HEK293 (cell line): ENCODE measurements at regions not wholly inside any gene's neighbourhood (a gene's known extent, or its start where the extent isn't known, plus 50 kb on each side); places are given as distances from the start of the nearest gene placed in this dataset.

ENCODE experiments used
- CTCF ChIA-PET: fragments of 350-600 bp; formaldehyde crosslinking; extraction: SDS; loops from one replicate; lab custom pipeline; 2021; ENCODE audit warnings: antibody characterized with exemption; lab: Yijun Ruan, JAX
- POLR2A ChIA-PET: fragments of 300-600 bp; formaldehyde crosslinking; extraction: SDS; loops from one replicate; lab custom pipeline; 2020; ENCODE audit warnings: antibody characterized with exemption, inconsistent platforms; lab: Yijun Ruan, JAX
- H3K27ac ChIP-seq: fragments of 200-500 bp; sonication (Bioruptor generic); 2 replicates; pipeline ENCODE4 v1.5.1; 2014; ENCODE audit warnings: low read depth, low read length, control low read depth, inconsistent platforms; ENCODE audit errors: extremely low read depth
- H3K36me3 ChIP-seq, 2 experiments: fragments of 200-500 bp in 1 of 2; sonication (Bioruptor generic) in 1 of 2; 1 replicate in 1 of 2; 2 replicates in 1 of 2; pipeline ENCODE4 v1.5.1; 2014 to 2017; ENCODE audit warnings: inconsistent platforms in 2 of 2, low read length in 2 of 2; ENCODE audit not compliant: control insufficient read depth in 2 of 2, insufficient read depth in 1 of 2
- H3K4me1 ChIP-seq: fragments of 200-500 bp; sonication (Bioruptor generic); 2 replicates; pipeline ENCODE4 v1.5.1; 2014; ENCODE audit warnings: mild to moderate bottlenecking, low read length, inconsistent platforms; ENCODE audit not compliant: control insufficient read depth, insufficient read depth
- H3K4me3 ChIP-seq: 2 replicates; pipeline ENCODE4 v1.5.1; 2011; ENCODE audit warnings: low read depth, mild to moderate bottlenecking, control low read depth, low read length, moderate library complexity
- H3K9me3 ChIP-seq: fragments of 200-500 bp; sonication (Bioruptor generic); 2 replicates; pipeline ENCODE4 v1.5.1; 2014; ENCODE audit warnings: low read depth, low read length, inconsistent platforms; ENCODE audit not compliant: control insufficient read depth, insufficient read depth
- FEZF1 ChIP-seq: fragments of 450-650 bp; formaldehyde crosslinking; IDR thresholded peaks from 2 replicates; pipeline ENCODE4 v1.5.1; 2016; ENCODE audit warnings: missing biosample characterization, missing genetic modification characterization
- GLIS2 ChIP-seq: fragments of 450-650 bp; formaldehyde crosslinking; IDR thresholded peaks from 2 replicates; pipeline ENCODE4 v1.5.1; 2016; ENCODE audit warnings: missing biosample characterization, missing genetic modification characterization
- OSR2 ChIP-seq: fragments of 450-650 bp; formaldehyde crosslinking; IDR thresholded peaks from 2 replicates; pipeline ENCODE4 v1.5.1; 2016; ENCODE audit warnings: missing biosample characterization, missing genetic modification characterization
- WT1 ChIP-seq: fragments of 450-650 bp; formaldehyde crosslinking; IDR thresholded peaks from 2 replicates; pipeline ENCODE4 v1.5.1; 2016; ENCODE audit warnings: missing biosample characterization, missing genetic modification characterization
- ZBTB17 ChIP-seq: fragments of 450-650 bp; formaldehyde crosslinking; IDR thresholded peaks from 2 replicates; pipeline ENCODE4 v1.5.1; 2016; ENCODE audit warnings: missing biosample characterization, missing genetic modification characterization
- ZFP3 ChIP-seq: fragments of 450-650 bp; formaldehyde crosslinking; IDR thresholded peaks from 2 replicates; pipeline ENCODE4 v1.5.1; 2016; ENCODE audit warnings: low read depth, missing biosample characterization, missing genetic modification characterization
- ZIC2 ChIP-seq: fragments of 450-650 bp; formaldehyde crosslinking; IDR thresholded peaks from 2 replicates; pipeline ENCODE4 v1.5.1; 2016; ENCODE audit warnings: missing biosample characterization, missing genetic modification characterization
- ZNF274 ChIP-seq, 2 experiments: fragments of 200-500 bp in 1 of 2; fragments of 450-650 bp in 1 of 2; sonication (Bioruptor generic) in 1 of 2; formaldehyde crosslinking in 1 of 2; IDR thresholded peaks; 2 replicates each; pipeline versions ENCODE4 v1.5.1 to v1.6.1; 2014 to 2016; ENCODE audit warnings: borderline replicate concordance in 1 of 2, inconsistent platforms in 1 of 2, low read length in 1 of 2, missing biosample characterization in 1 of 2, missing genetic modification characterization in 1 of 2
- ZNF416 ChIP-seq: fragments of 450-650 bp; formaldehyde crosslinking; IDR thresholded peaks from 2 replicates; pipeline ENCODE4 v1.5.1; 2016; ENCODE audit warnings: missing biosample characterization, missing genetic modification characterization
- ZNF423 ChIP-seq: fragments of 450-650 bp; formaldehyde crosslinking; IDR thresholded peaks from 2 replicates; pipeline ENCODE4 v1.5.1; 2016; ENCODE audit warnings: missing biosample characterization, missing genetic modification characterization
- ZNF501 ChIP-seq: fragments of 450-650 bp; formaldehyde crosslinking; IDR thresholded peaks from 2 replicates; pipeline ENCODE4 v1.5.1; 2016; ENCODE audit warnings: missing biosample characterization, missing genetic modification characterization
- ZNF521 ChIP-seq: fragments of 450-650 bp; formaldehyde crosslinking; IDR thresholded peaks from 2 replicates; pipeline ENCODE4 v1.5.1; 2017; ENCODE audit warnings: missing biosample characterization, mild to moderate bottlenecking, missing genetic modification characterization
- ZNF544 ChIP-seq: fragments of 450-650 bp; formaldehyde crosslinking; IDR thresholded peaks from 2 replicates; pipeline ENCODE4 v1.5.0; 2017; ENCODE audit warnings: missing biosample characterization, missing genetic modification characterization
- ZNF561 ChIP-seq: fragments of 450-650 bp; IDR thresholded peaks from 2 replicates; pipeline ENCODE4 v1.5.1; 2018; ENCODE audit warnings: missing biosample characterization, missing genetic modification characterization, borderline replicate concordance
- ZNF571 ChIP-seq: fragments of 450-650 bp; formaldehyde crosslinking; IDR thresholded peaks from 2 replicates; pipeline ENCODE4 v1.5.0; 2017; ENCODE audit warnings: missing biosample characterization, missing genetic modification characterization
- ZNF621 ChIP-seq: fragments of 450-650 bp; formaldehyde crosslinking; IDR thresholded peaks from 2 replicates; pipeline ENCODE4 v1.5.1; 2017; ENCODE audit warnings: missing biosample characterization, missing genetic modification characterization
- ZNF623 ChIP-seq: fragments of 450-650 bp; formaldehyde crosslinking; IDR thresholded peaks from 2 replicates; pipeline ENCODE4 v1.5.1; 2016; ENCODE audit warnings: missing biosample characterization, missing genetic modification characterization
- ZNF654 ChIP-seq: fragments of 450-650 bp; formaldehyde crosslinking; IDR thresholded peaks from 2 replicates; pipeline ENCODE4 v1.5.1; 2016; ENCODE audit warnings: low read depth, missing biosample characterization, missing genetic modification characterization
- ZNF677 ChIP-seq: fragments of 450-650 bp; IDR thresholded peaks from 2 replicates; pipeline ENCODE4 v1.5.0; 2018; ENCODE audit warnings: missing biosample characterization, mild to moderate bottlenecking, missing genetic modification characterization, moderate library complexity
- ZNF777 ChIP-seq: fragments of 450-650 bp; formaldehyde crosslinking; IDR thresholded peaks from 2 replicates; pipeline ENCODE4 v1.5.1; 2017; ENCODE audit warnings: missing biosample characterization, missing genetic modification characterization, borderline replicate concordance
- ZNF830 ChIP-seq: fragments of 450-650 bp; IDR thresholded peaks from 2 replicates; pipeline ENCODE4 v1.5.0; 2018; ENCODE audit warnings: missing biosample characterization, missing genetic modification characterization, low read depth, mild to moderate bottlenecking, moderate library complexity
- ZNF837 ChIP-seq: fragments of 450-650 bp; formaldehyde crosslinking; IDR thresholded peaks from 2 replicates; pipeline ENCODE4 v1.5.1; 2016; ENCODE audit warnings: missing biosample characterization, missing genetic modification characterization
- ZNF843 ChIP-seq: fragments of 450-650 bp; formaldehyde crosslinking; IDR thresholded peaks from 2 replicates; pipeline ENCODE4 v1.5.1; 2016; ENCODE audit warnings: missing biosample characterization, missing genetic modification characterization
- TF ChIP-seq, protein P1 (sequence below): fragments of 450-650 bp; formaldehyde crosslinking; IDR thresholded peaks from 2 replicates; pipeline ENCODE4 v1.5.1; 2016; ENCODE audit warnings: missing biosample characterization, missing genetic modification characterization
- TF ChIP-seq, protein P2 (sequence below): fragments of 450-650 bp; formaldehyde crosslinking; IDR thresholded peaks from 2 replicates; pipeline ENCODE4 v1.5.1; 2016; ENCODE audit warnings: missing biosample characterization, missing genetic modification characterization
- TF ChIP-seq, protein P3 (sequence below): fragments of 450-650 bp; formaldehyde crosslinking; IDR thresholded peaks from 2 replicates; pipeline ENCODE4 v1.5.1; 2016; ENCODE audit warnings: missing biosample characterization, missing genetic modification characterization
- TF ChIP-seq, protein P4 (sequence below): fragments of 450-650 bp; formaldehyde crosslinking; IDR thresholded peaks from 2 replicates; pipeline ENCODE4 v1.5.1; 2017; ENCODE audit warnings: missing biosample characterization, missing genetic modification characterization

DNA sequence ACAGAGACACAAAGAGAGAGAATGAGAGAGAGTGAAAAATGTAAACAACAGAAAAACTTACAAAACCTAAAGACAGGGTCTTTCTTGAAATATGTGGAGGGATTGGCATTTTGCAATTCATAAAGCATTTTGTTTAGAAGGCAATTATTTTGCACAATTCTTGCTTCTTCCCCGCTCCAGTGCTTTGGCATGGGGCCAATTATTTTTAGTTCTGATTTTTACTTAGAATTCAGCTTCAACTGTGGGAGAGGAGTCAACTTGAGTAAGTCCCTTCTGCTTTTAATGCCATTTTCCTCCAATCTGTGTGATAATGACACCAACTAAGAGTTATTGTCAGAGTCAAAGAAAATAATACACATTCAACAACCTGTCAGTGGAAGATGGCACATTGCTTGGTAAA is 1051.9 kb downstream of the NLGN4X start:
- CTCF ChIA-PET = no interaction called here
- POLR2A ChIA-PET = no interaction called here
- no peak overlapping the region for H3K27ac ChIP-seq
- H3K9me3 ChIP-seq = no peaks in the 10 kb centered on the region
- no peaks in the 10 kb centered on the region for H3K4me1 ChIP-seq
- H3K4me3 ChIP-seq = no peak overlapping the region
- TF ChIP-seq ZNF521 (no peak), ZNF544 (tag by site-specific recombination) (no peak), FEZF1 (no peak), ZNF654 (tag by site-specific recombination) (no peak), ZNF777 (tag by site-specific recombination) (no peak), ZNF677 (tag by site-specific recombination) (no peak), ZNF623 (no peak), ZFP3 (tag by site-specific recombination) (no peak)
- TF ChIP-seq, protein P1, sequence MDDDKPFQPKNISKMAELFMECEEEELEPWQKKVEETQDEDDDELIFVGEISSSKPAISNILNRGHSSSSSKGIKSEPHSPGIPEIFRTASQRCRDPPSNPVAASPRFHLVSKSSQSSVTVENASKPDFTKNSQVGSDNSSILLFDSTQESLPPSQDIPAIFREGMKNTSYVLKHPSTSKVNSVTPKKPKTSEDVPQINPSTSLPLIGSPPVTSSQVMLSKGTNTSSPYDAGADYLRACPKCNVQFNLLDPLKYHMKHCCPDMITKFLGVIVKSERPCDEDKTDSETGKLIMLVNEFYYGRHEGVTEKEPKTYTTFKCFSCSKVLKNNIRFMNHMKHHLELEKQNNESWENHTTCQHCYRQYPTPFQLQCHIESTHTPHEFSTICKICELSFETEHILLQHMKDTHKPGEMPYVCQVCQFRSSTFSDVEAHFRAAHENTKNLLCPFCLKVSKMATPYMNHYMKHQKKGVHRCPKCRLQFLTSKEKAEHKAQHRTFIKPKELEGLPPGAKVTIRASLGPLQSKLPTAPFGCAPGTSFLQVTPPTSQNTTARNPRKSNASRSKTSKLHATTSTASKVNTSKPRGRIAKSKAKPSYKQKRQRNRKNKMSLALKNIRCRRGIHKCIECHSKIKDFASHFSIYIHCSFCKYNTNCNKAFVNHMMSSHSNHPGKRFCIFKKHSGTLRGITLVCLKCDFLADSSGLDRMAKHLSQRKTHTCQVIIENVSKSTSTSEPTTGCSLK (tag by site-specific recombination) = no peak
- TF ChIP-seq, protein P2, sequence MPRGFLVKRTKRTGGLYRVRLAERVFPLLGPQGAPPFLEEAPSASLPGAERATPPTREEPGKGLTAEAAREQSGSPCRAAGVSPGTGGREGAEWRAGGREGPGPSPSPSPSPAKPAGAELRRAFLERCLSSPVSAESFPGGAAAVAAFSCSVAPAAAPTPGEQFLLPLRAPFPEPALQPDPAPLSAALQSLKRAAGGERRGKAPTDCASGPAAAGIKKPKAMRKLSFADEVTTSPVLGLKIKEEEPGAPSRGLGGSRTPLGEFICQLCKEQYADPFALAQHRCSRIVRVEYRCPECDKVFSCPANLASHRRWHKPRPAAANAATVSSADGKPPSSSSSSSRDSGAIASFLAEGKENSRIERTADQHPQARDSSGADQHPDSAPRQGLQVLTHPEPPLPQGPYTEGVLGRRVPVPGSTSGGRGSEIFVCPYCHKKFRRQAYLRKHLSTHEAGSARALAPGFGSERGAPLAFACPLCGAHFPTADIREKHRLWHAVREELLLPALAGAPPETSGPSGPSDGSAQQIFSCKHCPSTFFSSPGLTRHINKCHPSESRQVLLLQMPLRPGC (tag by site-specific recombination) = no peak
- no peaks in the 10 kb centered on the region for H3K36me3 ChIP-seq

DNA sequence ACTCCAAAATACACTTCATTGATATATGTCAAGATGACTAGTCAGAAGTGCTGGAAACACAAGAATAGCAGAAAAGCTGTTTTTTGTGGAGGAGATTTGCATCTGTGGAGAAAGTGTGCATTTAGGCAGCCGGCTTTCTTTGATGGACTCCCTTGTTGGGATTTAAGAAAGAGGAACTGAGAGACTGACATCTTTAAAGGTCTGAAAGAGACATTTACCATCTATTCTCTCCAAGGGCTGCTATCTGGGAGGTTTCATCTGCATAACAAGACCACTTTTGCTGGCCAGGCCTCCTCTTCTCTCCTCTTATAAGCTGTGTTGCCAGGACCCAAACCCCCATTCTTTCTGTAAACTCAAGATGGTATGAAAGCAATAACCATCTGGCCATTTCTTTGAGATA is 1065.0 kb downstream of the NLGN4X start:
- H3K36me3 ChIP-seq = no peaks in the 10 kb centered on the region
- no peak overlapping the region for H3K27ac ChIP-seq
- no peak for TF ChIP-seq GLIS2 (tag by site-specific recombination)
- no peak for TF ChIP-seq OSR2 (tag by site-specific recombination)
- no peak for TF ChIP-seq ZNF777 (tag by site-specific recombination)
- TF ChIP-seq ZNF843 (tag by site-specific recombination) = no peak
- no peak for TF ChIP-seq ZNF423
- TF ChIP-seq ZNF561 (tag by site-specific recombination) = no peak
- no peak for TF ChIP-seq FEZF1
- no peak for TF ChIP-seq ZIC2
- TF ChIP-seq ZNF571 (tag by site-specific recombination) = no peak
- TF ChIP-seq ZNF830 (tag by site-specific recombination) = no peak
- TF ChIP-seq WT1 (tag by site-specific recombination) = no peak
- no peak for TF ChIP-seq ZNF274 (IDR thresholded peaks at IDR 0.05; ENCODE audit: low read length)
- no peak for TF ChIP-seq ZNF274 (tag by site-specific recombination; IDR thresholded peaks at IDR 0.05; ENCODE audit: borderline replicate concordance)
- ChIA-PET POLR2A (no interaction called here), CTCF (no interaction called here)
- no peak overlapping the region for H3K4me3 ChIP-seq
- no peaks in the 10 kb centered on the region for H3K9me3 ChIP-seq
- no peaks in the 10 kb centered on the region for H3K4me1 ChIP-seq

DNA sequence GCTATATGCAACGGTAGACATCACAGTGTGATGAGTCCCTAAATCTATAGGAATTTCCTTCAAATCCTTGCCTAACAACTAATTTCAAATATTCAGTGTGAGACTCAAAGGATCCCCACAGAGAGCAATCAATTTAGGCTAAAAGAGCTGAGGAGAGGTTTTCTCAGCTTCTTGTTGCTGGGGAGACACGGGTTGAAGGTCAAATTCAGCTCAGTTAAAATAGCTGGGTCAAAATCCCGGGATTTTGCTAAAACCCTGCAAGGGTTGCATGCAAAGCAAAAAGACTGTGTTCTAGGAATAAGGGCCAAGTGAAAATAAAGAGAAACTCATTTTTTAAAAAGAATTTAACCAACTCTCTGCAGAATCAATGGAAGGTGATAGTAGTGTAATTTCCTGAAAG is 1073.4 kb downstream of the NLGN4X start:
- ChIA-PET POLR2A (no interaction called here), CTCF (no interaction called here)
- Histone ChIP-seq H3K27ac (no peak overlapping the region), H3K4me1 (no peaks in the 10 kb centered on the region), H3K4me3 (no peak overlapping the region), H3K9me3 (no peaks in the 10 kb centered on the region), H3K36me3 (no peaks in the 10 kb centered on the region)
- no peak for TF ChIP-seq ZNF416 (tag by site-specific recombination)
- no peak for TF ChIP-seq ZBTB17 (tag by site-specific recombination)
- TF ChIP-seq, protein P3, sequence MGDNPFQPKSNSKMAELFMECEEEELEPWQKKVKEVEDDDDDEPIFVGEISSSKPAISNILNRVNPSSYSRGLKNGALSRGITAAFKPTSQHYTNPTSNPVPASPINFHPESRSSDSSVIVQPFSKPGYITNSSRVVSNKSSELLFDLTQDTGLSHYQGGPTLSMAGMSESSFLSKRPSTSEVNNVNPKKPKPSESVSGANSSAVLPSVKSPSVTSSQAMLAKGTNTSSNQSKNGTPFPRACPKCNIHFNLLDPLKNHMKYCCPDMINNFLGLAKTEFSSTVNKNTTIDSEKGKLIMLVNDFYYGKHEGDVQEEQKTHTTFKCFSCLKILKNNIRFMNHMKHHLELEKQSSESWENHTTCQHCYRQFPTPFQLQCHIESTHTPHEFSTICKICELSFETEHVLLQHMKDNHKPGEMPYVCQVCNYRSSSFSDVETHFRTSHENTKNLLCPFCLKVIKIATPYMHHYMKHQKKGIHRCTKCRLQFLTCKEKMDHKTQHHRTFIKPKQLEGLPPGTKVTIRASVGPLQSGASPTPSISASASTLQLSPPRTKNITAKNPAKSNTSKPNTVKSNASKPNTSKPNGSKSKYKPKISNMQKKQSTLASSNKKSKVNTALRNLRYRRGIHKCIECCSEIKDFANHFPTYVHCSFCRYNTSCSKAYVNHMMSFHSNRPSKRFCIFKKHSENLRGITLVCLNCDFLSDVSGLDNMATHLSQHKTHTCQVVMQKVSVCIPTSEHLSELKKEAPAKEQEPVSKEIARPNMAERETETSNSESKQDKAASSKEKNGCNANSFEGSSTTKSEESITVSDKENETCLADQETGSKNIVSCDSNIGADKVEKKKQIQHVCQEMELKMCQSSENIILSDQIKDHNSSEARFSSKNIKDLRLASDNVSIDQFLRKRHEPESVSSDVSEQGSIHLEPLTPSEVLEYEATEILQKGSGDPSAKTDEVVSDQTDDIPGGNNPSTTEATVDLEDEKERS (tag by site-specific recombination) = no peak
- TF ChIP-seq ZNF501 (tag by site-specific recombination) = no peak
- no peak for TF ChIP-seq ZNF837 (tag by site-specific recombination)
- TF ChIP-seq, protein P4, sequence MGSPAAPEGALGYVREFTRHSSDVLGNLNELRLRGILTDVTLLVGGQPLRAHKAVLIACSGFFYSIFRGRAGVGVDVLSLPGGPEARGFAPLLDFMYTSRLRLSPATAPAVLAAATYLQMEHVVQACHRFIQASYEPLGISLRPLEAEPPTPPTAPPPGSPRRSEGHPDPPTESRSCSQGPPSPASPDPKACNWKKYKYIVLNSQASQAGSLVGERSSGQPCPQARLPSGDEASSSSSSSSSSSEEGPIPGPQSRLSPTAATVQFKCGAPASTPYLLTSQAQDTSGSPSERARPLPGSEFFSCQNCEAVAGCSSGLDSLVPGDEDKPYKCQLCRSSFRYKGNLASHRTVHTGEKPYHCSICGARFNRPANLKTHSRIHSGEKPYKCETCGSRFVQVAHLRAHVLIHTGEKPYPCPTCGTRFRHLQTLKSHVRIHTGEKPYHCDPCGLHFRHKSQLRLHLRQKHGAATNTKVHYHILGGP (tag by site-specific recombination) = no peak
- TF ChIP-seq ZNF621 (tag by site-specific recombination) = no peak
